HG02588 (cell line): ENCODE measurements at regions not wholly inside any gene's neighbourhood (a gene's known extent, or its start where the extent isn't known, plus 50 kb on each side); places are given as distances from the start of the nearest gene placed in this dataset.

Experiments
- ATAC-seq: cut with Tn5 transposase; IDR thresholded peaks from one replicate; pipeline ENCODE4 v1.9.1; 2021; ENCODE audit warnings: mild to moderate bottlenecking, moderate library complexity; ENCODE audit not compliant: unreplicated experiment

DNA sequence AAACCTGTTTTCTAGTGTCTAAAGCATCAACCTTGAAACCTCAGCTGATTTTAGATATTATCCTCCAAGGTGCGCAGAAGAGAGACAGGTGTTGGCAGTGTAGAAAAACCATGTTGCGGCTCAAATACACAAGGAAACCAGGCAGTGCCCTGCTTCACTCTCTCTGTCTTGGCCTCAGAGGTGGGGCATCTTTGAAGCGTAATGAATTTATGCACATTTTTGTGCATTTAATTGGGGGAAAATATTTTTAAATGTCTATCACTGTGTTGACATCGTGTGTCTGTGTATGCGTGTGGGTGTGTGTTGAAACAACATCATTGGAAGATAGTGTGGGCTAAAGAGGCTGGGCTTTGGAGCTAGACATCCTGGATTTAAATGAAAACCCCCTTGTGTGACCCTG is 334.0 kb upstream of the CHD6 start:
- ATAC-seq: no peak

DNA sequence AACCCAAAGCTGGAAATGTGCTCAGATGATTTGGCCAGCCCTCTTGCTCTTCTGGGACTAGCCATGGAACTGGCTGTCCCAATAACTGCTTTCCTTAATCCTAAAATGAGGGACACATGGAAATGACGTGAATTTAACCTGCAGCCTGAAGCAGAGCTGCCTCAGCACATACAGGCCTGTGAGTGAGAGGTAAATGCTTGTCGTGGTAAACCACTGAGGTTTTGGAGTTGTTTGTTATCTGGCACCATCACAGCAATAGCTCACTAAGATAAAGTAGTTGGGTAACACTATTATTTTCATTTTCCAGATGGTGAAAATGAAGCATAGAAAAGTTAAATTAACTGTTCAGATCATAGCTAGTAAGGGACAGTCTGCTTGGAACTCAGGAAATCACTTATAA is 333.4 kb upstream of the CHD6 start:
- ATAC-seq: no peak

DNA sequence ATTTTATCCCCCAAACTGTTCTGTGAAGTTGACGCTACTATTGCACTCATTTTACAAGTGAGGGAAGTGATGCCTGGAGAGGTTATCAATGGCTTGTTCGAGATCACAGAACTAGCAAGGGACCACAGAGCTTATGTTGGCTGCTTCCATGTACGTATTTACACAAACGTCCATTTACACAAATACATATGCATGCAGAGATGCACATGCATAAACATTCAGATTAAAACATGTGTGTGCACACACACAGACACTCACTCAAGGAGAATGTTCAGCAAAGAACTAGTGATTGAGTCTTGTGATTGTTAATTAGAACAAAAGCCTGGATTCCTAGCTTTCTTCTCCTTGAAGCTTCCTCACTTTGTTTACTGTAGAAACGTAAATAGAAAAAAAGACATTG is 321.5 kb upstream of the CHD6 start:
- ATAC-seq: no peak

DNA sequence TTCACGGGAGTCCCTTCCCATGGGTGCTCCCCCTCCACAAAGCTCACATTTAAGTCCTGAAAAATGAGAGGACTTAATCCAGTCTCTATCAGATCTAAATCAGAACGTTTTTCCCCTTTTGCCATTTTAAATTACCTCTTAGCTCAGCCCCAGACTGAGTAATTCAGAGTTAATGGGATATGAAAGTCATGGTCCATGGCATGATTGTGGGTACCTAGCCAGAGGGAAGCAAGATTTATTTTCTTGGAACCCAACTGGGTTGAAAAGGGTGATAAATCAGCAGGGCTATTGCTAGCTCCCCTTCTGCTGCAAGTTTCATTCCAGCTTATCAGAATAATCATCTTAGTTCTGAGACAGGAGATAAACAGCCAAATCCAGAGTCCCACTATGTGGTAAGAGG is 320.2 kb upstream of the CHD6 start:
- no peak for ATAC-seq

DNA sequence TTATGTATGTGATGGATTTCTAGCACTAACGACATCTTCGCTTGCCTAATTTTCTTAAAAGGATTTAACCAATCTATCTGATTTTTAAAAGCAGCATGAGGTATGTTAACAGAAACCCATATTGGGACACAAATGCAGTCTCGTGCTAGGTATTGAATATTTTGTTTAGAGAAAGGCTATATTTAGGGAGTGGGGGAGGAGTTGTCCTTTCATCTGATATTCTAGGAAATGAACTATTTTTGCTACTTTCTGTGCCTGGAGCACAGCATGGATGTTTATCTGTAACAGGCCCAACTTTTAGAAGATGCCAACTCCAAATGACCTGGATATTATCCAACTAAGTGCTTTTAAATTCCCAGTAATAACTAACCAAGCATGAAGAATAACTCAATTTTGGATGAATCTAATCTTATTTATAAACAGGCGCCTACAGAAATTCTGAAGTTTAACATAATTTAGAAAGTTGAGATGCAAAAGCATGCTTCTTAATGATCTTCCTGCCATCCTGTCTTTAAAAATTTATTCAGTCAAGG is 317.1 kb upstream of the CHD6 start:
- ATAC-seq: no peak

DNA sequence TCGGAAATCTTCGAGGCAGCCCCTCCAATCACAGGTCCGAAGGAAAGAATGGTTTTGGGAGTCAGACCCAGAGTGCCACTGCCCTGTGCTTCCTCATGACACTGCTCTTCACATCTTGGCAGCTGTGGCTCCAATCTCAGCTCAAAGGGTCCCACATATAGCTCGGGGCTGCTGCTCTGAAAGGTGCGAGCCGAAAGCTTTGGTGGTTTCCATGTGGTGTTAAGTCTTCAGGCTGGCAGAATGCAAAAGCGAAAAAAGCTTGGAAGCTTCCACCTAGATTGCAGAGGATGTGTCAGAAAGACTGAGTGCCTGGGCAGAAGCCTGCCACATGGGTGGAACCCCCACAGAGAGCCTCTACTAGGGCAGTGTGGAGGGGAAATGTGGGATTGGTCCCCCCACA is 314.3 kb upstream of the CHD6 start:
- no peak for ATAC-seq

DNA sequence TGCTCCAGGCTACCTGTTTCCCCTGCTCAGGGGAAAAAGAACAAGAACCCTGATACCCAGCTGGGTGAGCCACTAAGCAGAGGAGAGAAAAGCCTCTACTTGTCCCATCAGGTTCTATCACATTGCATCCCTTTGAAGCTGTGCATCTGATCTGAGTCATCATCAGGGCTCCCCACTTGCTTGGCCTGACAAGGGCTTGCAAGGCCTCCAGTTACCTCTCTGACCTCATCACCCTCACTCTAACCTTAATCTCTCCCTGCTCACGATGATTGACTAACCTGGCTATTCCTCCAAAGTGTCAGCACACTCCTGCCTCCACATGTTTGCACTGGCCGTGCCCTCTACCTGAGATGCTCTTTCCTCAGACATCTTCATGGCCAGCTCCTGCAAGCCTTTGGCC is 309.5 kb upstream of the CHD6 start:
- ATAC-seq: no peak

DNA sequence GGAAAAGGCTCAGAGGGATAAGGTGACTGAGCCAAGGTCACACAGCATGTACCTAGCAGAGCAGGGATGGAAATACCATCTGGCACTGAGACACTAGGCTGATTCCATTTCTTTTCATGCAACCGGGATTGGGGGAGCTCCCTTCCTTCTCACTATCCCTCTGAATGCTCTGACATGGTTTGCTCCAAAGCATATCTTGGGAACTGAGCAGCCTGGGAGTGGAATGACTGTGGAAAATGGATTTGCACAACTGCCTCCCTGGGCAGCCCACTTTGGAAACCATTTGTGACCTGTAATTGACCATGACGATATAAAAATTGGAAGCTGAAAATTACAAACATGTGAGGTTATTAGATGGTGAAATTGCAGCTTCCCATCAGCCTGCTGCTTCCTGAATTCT is 309.0 kb upstream of the CHD6 start:
- no peak for ATAC-seq

DNA sequence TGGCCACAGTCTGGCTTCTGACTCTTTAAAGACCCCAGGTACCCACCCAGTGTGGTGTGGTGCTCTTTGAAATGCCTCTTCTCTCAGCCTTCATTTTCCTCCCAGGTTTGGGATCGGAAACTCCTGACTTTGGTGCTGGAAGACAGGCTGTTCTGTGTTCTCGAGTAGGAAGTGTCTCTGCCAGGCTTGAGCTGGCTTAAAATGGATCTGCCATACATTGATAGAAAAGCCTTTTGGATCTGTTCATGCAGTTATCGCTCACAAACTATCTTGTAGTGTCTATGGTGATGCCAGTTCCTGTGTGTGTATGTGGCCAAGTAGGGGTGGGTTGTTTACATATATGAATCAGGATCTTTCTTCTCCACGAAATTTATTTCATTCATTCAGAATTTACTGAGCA is 307.3 kb upstream of the CHD6 start:
- ATAC-seq: no peak

DNA sequence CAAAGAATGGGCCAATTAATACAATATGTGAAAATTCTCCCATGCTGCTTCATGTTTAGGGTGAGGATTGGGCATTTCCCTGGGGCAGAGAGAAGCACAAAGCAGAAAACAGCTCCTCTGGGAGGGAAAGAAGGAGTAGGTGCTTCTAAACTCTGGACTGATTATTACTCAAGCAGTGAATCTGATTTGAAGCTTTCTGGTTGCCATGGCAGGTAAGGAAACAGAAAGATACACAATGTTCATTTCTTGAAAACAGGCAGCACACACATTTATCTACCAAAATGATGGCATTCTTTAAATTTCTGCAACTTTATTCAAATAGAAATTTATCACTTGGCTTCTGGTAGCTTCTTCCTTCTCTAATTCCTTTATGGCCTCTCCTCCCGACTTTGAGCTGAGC is 305.4 kb upstream of the CHD6 start:
- no peak for ATAC-seq

DNA sequence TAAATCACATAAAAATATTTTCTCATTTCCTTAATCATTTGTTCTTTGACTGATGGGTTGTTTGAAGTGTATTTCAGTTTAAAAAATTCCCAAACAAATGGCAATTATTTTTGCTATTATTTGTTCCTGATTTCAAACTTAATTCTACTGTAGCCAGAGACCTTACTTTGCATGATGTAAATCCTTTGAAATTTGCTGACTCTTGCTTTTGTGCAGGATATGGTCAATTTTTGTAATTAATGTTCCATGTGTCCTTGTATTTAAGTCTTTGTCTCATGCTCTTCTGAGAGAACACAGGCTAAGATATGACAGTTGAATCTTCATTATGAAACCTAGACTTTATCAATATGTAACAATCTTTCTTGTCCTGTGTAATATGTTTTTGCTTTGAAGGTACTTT is 295.0 kb upstream of the CHD6 start:
- no peak for ATAC-seq

DNA sequence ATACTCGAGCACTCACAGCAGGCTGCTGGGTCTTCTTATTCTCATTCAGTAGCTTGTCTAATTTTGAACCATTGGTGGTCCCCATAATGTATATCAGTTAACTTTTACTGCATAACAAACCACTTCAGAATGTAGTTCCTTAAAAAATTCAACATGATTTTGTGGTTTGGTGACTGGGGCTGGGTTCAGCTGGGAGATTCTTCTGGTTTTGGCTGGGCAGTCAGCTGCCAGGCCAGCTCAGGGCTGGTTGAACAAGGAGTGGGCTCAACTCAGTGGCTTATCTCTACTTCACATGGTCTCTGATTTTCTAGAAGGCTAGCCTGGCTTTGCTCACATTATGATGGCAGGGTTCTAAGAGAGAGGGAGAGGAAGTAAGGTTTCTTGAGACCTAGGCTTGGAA is 292.4 kb upstream of the CHD6 start:
- ATAC-seq: no peak

DNA sequence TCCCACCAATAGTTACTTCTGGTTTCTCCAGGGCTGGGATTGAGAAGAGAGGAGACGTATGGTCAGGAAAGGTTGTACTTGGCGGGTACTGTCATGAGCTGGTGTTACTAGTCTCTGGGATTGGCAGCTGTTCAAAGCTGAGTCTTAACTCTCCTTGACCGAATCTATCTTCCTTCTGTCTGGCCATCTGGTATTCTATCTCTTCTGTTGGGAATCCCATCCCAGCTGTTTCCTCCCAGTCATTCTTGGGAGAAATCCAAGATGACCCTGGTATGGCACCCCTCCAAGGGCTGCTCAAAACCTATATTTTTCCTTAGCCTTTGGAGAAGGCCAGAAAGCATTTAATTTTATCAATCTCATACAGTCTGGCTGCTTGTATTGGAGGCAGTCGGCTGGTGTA is 287.0 kb upstream of the CHD6 start:
- ATAC-seq: no peak

DNA sequence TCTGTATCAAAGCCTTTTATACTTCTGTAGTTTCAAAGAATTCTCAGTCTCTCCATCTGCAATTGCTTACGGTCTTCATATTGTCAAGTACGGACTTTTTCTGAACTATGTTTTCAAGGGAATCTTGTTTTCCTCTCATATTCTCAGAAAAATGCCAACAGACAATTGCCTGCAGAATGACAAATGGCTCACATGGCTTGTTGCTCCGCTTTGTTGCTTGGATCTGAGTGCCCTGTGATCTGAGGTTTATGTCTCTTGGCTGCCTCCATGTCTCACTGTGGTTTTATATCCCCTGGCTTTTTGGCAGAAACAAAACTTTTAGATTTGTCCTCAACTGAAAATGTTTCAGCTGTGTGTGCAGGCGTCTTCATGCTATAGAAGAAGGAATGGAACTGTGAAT is 285.4 kb upstream of the CHD6 start:
- ATAC-seq: no peak

DNA sequence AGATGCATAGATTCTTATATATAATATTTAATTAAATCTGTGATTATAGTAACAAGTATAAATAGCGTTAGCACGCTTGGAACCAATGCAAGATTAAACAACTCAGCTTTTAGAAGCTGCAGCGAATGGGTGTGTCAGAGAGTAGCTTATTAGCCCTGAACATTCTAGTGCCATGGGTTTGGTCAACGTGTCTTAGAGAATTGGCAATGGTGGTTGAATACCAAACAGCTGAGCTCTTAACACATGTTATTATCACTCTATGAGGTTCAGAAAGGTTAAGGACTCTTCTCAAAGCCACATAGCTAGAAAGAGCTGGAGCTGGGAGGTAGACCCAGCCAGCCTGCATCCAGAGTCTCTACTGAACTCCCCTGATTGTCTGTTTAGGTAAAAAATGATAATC is 284.2 kb upstream of the CHD6 start:
- ATAC-seq: no peak

DNA sequence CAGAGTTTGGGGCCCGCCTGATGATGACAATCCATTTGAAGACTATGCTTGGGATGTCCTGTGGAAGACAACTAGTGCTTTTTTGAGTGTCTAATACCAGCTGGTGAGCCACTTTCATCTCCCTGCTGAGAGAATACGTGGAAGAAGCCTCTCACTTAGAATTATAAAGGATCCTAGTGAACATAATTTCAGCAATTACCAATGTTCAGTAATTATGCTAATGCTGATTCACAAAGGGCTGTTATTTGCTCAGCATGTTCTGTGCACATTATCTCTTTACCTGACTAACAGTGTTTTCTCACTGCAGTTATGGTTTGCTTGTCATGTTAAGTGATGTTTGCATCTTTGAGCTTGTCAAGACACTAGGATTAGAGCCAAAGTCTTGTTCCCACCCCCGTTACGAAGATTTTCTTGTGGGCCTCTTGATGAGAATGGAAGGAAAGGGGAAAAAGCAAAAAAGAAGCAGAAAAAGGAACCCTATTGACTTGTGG is 282.1 kb upstream of the CHD6 start:
- no peak for ATAC-seq

DNA sequence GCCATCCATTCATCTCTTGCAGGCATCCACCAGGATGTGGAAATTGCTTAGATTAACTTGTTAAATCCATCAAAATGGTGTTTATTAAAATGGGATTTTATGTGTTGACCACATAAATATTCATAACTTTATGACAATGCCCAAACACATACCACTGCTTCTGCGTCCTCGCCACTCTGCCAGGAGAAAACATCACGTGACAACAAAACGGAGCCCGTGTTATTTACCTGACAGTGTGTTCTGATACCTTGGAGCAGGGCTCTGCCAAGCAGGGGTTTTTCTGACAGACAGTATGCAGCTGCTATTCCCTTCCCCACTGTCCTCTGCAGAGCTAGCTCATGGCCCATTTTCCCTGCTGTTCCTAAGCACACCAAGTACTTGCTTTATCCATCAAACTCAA is 279.5 kb upstream of the CHD6 start:
- no peak for ATAC-seq

DNA sequence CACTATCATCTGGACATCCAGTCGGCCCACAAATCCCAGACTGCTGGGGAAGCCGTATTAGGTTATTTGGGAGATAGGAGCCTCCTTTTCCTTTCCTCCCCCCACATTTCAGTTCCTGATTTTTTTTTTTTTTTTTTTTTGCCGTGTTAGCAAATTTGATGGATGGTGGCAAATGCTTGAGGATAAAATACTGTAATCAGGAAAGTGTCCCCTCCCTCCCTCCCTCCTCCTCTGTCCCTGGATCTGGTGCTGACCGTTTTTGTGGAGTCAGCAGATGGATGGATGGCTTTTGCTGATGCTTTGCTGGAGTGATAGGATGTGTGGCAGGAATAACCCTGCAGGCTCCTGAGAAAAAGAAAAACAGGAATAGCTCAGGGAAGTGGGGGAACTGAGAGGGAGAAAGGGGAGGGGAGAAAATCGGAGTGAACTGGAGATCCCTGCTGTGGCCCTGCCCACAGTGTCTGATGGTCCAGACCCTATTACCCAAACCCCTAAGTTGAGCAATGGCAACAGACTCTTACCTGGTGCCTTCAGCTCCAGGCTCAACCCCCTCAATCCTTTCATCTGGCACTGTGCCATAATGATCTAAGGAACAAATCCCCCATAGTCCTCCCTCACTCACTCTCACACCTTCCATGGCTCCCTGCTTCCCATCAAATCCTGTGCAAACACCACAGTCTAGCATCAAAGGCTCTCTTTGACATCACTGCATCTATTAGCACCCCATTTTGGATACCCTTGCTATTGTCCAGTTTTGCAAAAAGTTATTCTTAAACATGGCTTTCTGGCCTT is 277.3 kb upstream of the CHD6 start:
- ATAC-seq: no peak

DNA sequence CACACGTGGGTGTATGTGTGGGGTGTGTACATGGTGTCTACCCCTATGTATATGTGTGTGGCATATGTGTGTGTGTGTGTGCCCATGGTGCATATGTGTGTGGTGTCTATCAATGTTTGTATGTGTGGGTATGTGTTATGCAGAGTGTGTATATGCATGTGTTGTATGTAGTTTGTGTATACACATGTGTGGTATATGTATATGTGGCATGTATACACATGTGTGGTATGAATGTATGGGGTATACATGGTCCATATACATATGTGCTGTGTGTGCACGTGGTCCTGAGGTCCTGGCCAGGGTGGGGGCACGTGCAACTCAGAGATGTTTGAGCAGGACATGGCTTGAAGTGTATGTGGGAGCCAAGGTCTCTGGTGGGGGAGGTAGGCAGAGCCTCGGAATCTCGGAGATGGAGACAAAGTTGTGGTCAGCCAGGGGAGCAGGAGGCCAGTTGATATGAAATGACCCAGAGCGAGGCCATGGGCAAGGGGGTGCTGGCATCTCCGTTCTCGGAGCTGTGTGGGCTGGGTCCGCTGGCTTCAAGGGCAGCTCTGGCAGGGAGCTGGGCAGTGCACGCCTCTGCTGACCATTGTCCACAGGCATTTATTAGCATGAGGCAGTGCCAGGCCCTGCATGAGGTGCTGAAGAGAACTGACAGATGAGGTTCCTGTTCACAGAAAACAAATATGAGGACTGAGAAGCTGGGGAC is 276.2 kb upstream of the CHD6 start:
- no peak for ATAC-seq

DNA sequence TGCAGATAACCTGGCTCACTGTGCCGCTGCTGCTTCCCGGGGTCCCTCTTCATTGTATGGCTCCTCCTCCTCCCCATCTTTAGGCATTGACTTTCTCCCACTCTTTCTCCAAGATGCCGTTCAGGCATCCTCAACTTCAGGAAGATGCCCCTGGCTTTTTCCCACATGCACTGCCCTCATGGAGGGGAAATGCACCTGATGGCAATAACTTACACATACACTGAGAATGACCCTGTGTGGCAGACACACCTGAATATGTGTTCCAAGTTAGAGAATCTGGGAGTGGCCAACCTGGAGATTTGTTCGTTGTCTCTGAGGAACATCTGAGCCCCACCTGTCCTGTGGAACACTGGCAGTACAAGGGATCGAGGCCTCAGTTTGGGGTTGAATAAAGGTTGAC is 273.9 kb upstream of the CHD6 start:
- no peak for ATAC-seq

DNA sequence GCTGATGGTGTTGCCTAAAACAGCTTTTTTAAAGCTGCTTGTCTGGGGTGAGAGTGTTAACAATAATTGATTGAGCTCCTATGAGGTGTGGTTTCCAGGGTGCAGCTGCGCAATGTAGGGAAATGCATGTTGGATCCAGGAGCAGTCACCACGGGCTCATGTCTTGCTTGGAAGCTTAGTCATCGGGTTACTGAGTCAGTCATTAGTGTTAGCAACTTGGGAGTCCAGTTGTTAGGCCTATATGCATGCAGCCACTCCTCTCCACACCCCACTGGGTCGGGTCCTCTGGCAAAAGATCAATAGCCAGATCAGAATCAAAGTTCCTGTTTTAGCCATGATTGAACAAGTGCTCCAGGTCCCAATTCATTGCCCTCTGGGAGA is 271.7 kb upstream of the CHD6 start:
- no peak for ATAC-seq

DNA sequence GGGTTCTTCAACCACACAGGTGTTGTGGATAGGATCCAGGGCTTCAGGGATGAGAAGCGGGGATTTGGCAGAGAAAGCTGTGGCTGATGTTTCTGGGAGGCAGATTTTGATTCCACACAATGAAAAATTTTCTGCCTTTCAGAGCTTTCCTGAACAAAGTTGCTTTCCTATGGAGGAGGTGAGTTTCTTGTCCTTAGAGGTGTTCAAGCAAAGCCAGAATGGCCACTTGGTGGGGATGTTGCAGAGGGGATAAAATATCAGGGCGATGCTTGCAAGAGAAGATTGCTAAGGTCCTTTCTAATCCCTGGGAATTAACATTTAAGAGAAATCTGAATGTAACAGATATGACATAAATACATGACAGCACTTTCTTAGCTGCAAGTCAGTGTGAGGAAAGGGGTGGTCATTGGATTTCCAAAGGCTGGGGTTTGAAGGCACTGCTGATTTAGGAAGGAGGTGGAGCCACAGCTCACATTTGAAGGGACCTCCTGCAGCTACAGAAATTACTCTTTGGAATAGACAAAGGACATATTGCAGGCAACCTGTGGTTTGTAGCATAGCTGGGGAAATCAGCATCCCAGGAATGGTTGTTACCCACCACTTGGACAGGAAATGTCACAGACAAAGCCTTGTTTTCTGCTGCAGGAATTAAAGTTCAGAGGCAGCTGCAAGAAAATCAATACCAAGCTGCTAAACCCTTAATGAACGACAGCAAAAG is 271.1 kb upstream of the CHD6 start:
- no peak for ATAC-seq
